H1 (cell line): ENCODE measurements at regions not wholly inside any gene's neighbourhood (a gene's known extent, or its start where the extent isn't known, plus 50 kb on each side); places are given as distances from the start of the nearest gene placed in this dataset.

Experiments
- CTCF ChIA-PET: fragments of 300-600 bp; sonication (Branson Sonifier 250); formaldehyde crosslinking; loops from one replicate; lab custom pipeline; 2021; ENCODE audit not compliant: partially characterized antibody; lab: Charles Lee
- POLR2A ChIA-PET: fragments of 300-600 bp; sonication (Branson Sonifier 250); formaldehyde crosslinking; loops from one replicate; lab custom pipeline; 2021; ENCODE audit warnings: inconsistent platforms; ENCODE audit not compliant: partially characterized antibody; lab: Charles Lee
- DNase-seq, 2 experiments: peaks; one replicate each; pipeline versions ENCODE4 v3.0.0 to v3.0.0-alpha.2; 2010 to 2022; ENCODE audit warnings: low spot score in 2 of 2, low read depth in 1 of 2, mixed read lengths in 1 of 2
- FAIRE-seq: peaks from 2 replicates; lab custom pipeline; 2011; peaks lifted over from hg19 to GRCh38; lab: Jason Lieb, UNC
- H2AFZ ChIP-seq: 2 replicates; pipeline ENCODE4 v1.8.1; 2012; ENCODE audit warnings: low read length, inconsistent platforms
- H2AK5ac ChIP-seq: 2 replicates; pipeline ENCODE4 v1.6.1; 2013; ENCODE audit warnings: low read depth, low read length
- H2BK120ac ChIP-seq: replicated peaks from 2 replicates; pipeline ENCODE3; 2013; ENCODE audit warnings: low read depth, low read length, inconsistent platforms
- H2BK12ac ChIP-seq: 2 replicates; pipeline ENCODE4 v1.6.1; 2013; ENCODE audit warnings: low read depth, low read length
- H2BK15ac ChIP-seq: 2 replicates; pipeline ENCODE4 v1.6.1; 2013; ENCODE audit warnings: low read length
- H2BK20ac ChIP-seq: 2 replicates; pipeline ENCODE4 v1.6.1; 2013; ENCODE audit warnings: low read length
- H2BK5ac ChIP-seq: 2 replicates; pipeline ENCODE4 v1.6.1; 2013; ENCODE audit warnings: low read depth, low read length
- H3K14ac ChIP-seq: 2 replicates; pipeline ENCODE4 v1.6.1; 2013; ENCODE audit warnings: inconsistent platforms; ENCODE audit not compliant: insufficient read length
- H3K18ac ChIP-seq: 2 replicates; pipeline ENCODE4 v1.6.1; 2013; ENCODE audit warnings: low read length; ENCODE audit errors: extremely low read depth
- H3K23ac ChIP-seq: 2 replicates; pipeline ENCODE4 v1.6.1; 2013; ENCODE audit warnings: inconsistent platforms; ENCODE audit not compliant: insufficient read length
- H3K23me2 ChIP-seq: 2 replicates; pipeline ENCODE4 v1.6.1; 2013; ENCODE audit warnings: low read depth, low read length
- H3K27ac ChIP-seq: 2 replicates; pipeline ENCODE4 v1.6.1; 2011; ENCODE audit warnings: low read depth, low read length, inconsistent platforms
- H3K27me3 ChIP-seq, 4 experiments: replicated peaks in 1 of 4; 1 replicate in 1 of 4; 2 replicates in 3 of 4; pipeline versions ENCODE4 v1.6.1 to v1.8.1; 2011 to 2013; ENCODE audit warnings: low read length in 3 of 4, mild to moderate bottlenecking in 3 of 4, inconsistent platforms in 2 of 4, mixed read lengths in 2 of 4, moderate library complexity in 1 of 4; ENCODE audit not compliant: control insufficient read depth in 3 of 4, insufficient read depth in 3 of 4; ENCODE audit errors: extremely low read depth in 1 of 4
- H3K36me3 ChIP-seq, 4 experiments: 2 replicates each; pipeline versions ENCODE4 v1.6.1 to v1.8.1; 2011 to 2013; ENCODE audit warnings: mild to moderate bottlenecking in 4 of 4, low read length in 3 of 4, moderate library complexity in 2 of 4, control low read depth in 1 of 4, inconsistent platforms in 1 of 4; ENCODE audit not compliant: insufficient read depth in 4 of 4, control insufficient read depth in 2 of 4
- H3K4ac ChIP-seq: replicated peaks from 2 replicates; pipeline ENCODE3; 2013; ENCODE audit warnings: low read length, low read depth, mixed read lengths, inconsistent platforms; ENCODE audit not compliant: insufficient read length
- H3K4me1 ChIP-seq, 4 experiments: replicated peaks in 1 of 4; 1 replicate in 1 of 4; 2 replicates in 3 of 4; pipeline versions ENCODE4 v1.6.1 to v1.8.1; 2011 to 2013; ENCODE audit warnings: low read length in 3 of 4, inconsistent platforms in 2 of 4, mixed read lengths in 1 of 4; ENCODE audit not compliant: insufficient read depth in 4 of 4, control insufficient read depth in 3 of 4
- H3K4me2 ChIP-seq, 2 experiments: 2 replicates each; pipeline versions ENCODE4 v1.6.1 to v1.8.1; 2011 to 2013; ENCODE audit warnings: low read depth in 2 of 2, low read length in 2 of 2, control low read depth in 1 of 2, inconsistent platforms in 1 of 2, mild to moderate bottlenecking in 1 of 2; ENCODE audit not compliant: insufficient read depth in 1 of 2
- H3K4me3 ChIP-seq, 4 experiments: fragments of 200-600, 300-600 bp in 1 of 4; sonication (generic), shearing (Covaris generic), sonication (Bioruptor Twin) in 1 of 4; 2 replicates each; pipeline versions ENCODE4 v1.5.1 to v1.8.1; 2011 to 2016; ENCODE audit warnings: low read length in 4 of 4, low read depth in 3 of 4, control low read depth in 2 of 4, inconsistent platforms in 2 of 4, mild to moderate bottlenecking in 2 of 4, mixed read lengths in 1 of 4, moderate library complexity in 1 of 4; ENCODE audit not compliant: insufficient read depth in 2 of 4; ENCODE audit errors: extremely low read depth in 1 of 4
- H3K56ac ChIP-seq: replicated peaks from 2 replicates; pipeline ENCODE3; 2013; ENCODE audit warnings: low read depth, mild to moderate bottlenecking, mixed read lengths, low read length, inconsistent platforms; ENCODE audit not compliant: insufficient read length
- H3K79me1 ChIP-seq: 2 replicates; pipeline ENCODE4 v1.6.1; 2013; ENCODE audit warnings: low read depth, low read length, control low read depth
- H3K79me2 ChIP-seq, 2 experiments: 2 replicates each; pipeline versions ENCODE4 v1.6.1 to v1.8.1; 2012 to 2013; ENCODE audit warnings: low read length in 2 of 2, mild to moderate bottlenecking in 2 of 2, inconsistent platforms in 1 of 2; ENCODE audit not compliant: insufficient read depth in 2 of 2, control insufficient read depth in 1 of 2
- H3K9ac ChIP-seq, 4 experiments: replicated peaks in 1 of 4; 1 replicate in 1 of 4; 2 replicates in 3 of 4; pipeline versions ENCODE4 v1.6.1 to v1.8.1; 2011 to 2013; ENCODE audit warnings: low read depth in 3 of 4, low read length in 3 of 4, control low read depth in 2 of 4, mild to moderate bottlenecking in 2 of 4, moderate library complexity in 2 of 4, inconsistent platforms in 1 of 4; ENCODE audit errors: extremely low read depth in 1 of 4
- H3K9me3 ChIP-seq, 2 experiments: 2 replicates each; pipeline versions ENCODE4 v1.6.1 to v1.8.1; 2012 to 2013; ENCODE audit warnings: mild to moderate bottlenecking in 2 of 2, moderate library complexity in 2 of 2, control low read depth in 1 of 2, inconsistent platforms in 1 of 2, low read depth in 1 of 2, low read length in 1 of 2, mixed read lengths in 1 of 2; ENCODE audit not compliant: insufficient read depth in 2 of 2
- H4K20me1 ChIP-seq, 2 experiments: replicated peaks in 1 of 2; 2 replicates each; pipeline versions ENCODE3 to v1.8.1; 2011 to 2013; ENCODE audit warnings: inconsistent platforms in 2 of 2, low read length in 2 of 2, mild to moderate bottlenecking in 1 of 2; ENCODE audit not compliant: insufficient read depth in 2 of 2, control insufficient read depth in 1 of 2
- H4K5ac ChIP-seq: 2 replicates; pipeline ENCODE4 v1.6.1; 2013; ENCODE audit warnings: low read length, low read depth, mixed read lengths, inconsistent platforms; ENCODE audit not compliant: insufficient read length
- H4K8ac ChIP-seq: 2 replicates; pipeline ENCODE4 v1.8.0; 2013; ENCODE audit warnings: mild to moderate bottlenecking, moderate library complexity, low read length, inconsistent platforms; ENCODE audit not compliant: insufficient read depth; ENCODE audit errors: extremely low read depth
- H4K91ac ChIP-seq: replicated peaks from 2 replicates; pipeline ENCODE3; 2013; ENCODE audit warnings: low read length, mixed read lengths, inconsistent platforms; ENCODE audit not compliant: insufficient read length
- EZH2 ChIP-seq: fragments of 200-600 bp; sonication (generic); IDR thresholded peaks from 2 replicates; pipeline ENCODE4 v1.7.1; 2012; ENCODE audit warnings: low read depth, mild to moderate bottlenecking, moderate library complexity, low read length, inconsistent platforms; ENCODE audit not compliant: severe bottlenecking
- HDAC6 ChIP-seq: IDR thresholded peaks from one replicate; pipeline ENCODE4 v1.7.1; 2012; ENCODE audit warnings: low read depth, mild to moderate bottlenecking, inconsistent platforms, low read length, moderate library complexity
- JUND ChIP-seq: IDR thresholded peaks from 2 replicates; pipeline ENCODE4 v1.6.1; 2011; ENCODE audit warnings: mild to moderate bottlenecking, improper control_type of control experiment, low read length
- KDM1A ChIP-seq: fragments of 200-600, 300-600 bp; sonication (generic); IDR thresholded peaks from 2 replicates; pipeline ENCODE4 v1.7.1; 2016; ENCODE audit warnings: mild to moderate bottlenecking, low read length, borderline replicate concordance
- NRF1 ChIP-seq: IDR thresholded peaks from 2 replicates; pipeline ENCODE4 v1.6.1; 2011; ENCODE audit warnings: mild to moderate bottlenecking, low read depth, low read length, improper control_type of control experiment
- POLR2A ChIP-seq, 2 experiments: IDR thresholded peaks; 1 replicate in 1 of 2; 2 replicates in 1 of 2; pipeline ENCODE4 v1.6.1; 2011; ENCODE audit warnings: low read depth in 2 of 2, low read length in 2 of 2, mild to moderate bottlenecking in 2 of 2; ENCODE audit errors: control extremely low read depth in 1 of 2
- POLR2AphosphoS5 ChIP-seq: IDR thresholded peaks from 2 replicates; pipeline ENCODE4 v1.6.1; 2011; ENCODE audit warnings: low read depth, low read length
- POU5F1 ChIP-seq: IDR thresholded peaks from 2 replicates; pipeline ENCODE4 v1.6.1; 2011; ENCODE audit warnings: low read depth, mild to moderate bottlenecking, low read length, moderate library complexity
- RFX5 ChIP-seq: IDR thresholded peaks from 2 replicates; pipeline ENCODE4 v1.6.1; 2011; ENCODE audit warnings: low read depth, low read length, improper control_type of control experiment, borderline replicate concordance
- SIRT6 ChIP-seq: IDR thresholded peaks from one replicate; pipeline ENCODE4 v1.7.1; 2012; ENCODE audit warnings: low read length, inconsistent platforms
- SP1 ChIP-seq: IDR thresholded peaks from 2 replicates; pipeline ENCODE4 v1.6.1; 2011; ENCODE audit warnings: low read depth, low read length
- SP2 ChIP-seq: IDR thresholded peaks from 2 replicates; pipeline ENCODE4 v1.6.1; 2012; ENCODE audit warnings: mild to moderate bottlenecking, low read length, inconsistent platforms
- SP4 ChIP-seq: IDR thresholded peaks from 2 replicates; pipeline ENCODE4 v1.6.1; 2012; ENCODE audit warnings: low read length, inconsistent platforms
- SRF ChIP-seq: IDR thresholded peaks from 2 replicates; pipeline ENCODE4 v1.6.1; 2011; ENCODE audit warnings: mild to moderate bottlenecking, low read depth, low read length, moderate library complexity
- TAF1 ChIP-seq: IDR thresholded peaks from 2 replicates; pipeline ENCODE4 v1.6.1; 2011; ENCODE audit warnings: mild to moderate bottlenecking, low read depth, low read length
- ZNF274 ChIP-seq: IDR thresholded peaks from 2 replicates; pipeline ENCODE4 v1.7.0; 2012; ENCODE audit warnings: low read length, borderline replicate concordance; ENCODE audit errors: extremely low read depth
- WGBS, 2 experiments: shearing (Covaris generic) in 1 of 2; methylation state at CpG; one replicate each; pipeline versions ENCODE4 v1.1.6 to v1.1.7; 2013 to 2015; ENCODE audit warnings: low lambda C conversion rate in 2 of 2, mixed read lengths in 2 of 2, inconsistent platforms in 1 of 2, low coverage in 1 of 2, missing lambda C conversion rate in 1 of 2; ENCODE audit not compliant: insufficient replicate concordance in 2 of 2, insufficient coverage in 1 of 2, insufficient read length in 1 of 2; ENCODE audit errors: extremely low coverage in 1 of 2, missing lambda C conversion rate in 1 of 2; 5-methylcytosine and 5-hydroxymethylcytosine counted together

DNA sequence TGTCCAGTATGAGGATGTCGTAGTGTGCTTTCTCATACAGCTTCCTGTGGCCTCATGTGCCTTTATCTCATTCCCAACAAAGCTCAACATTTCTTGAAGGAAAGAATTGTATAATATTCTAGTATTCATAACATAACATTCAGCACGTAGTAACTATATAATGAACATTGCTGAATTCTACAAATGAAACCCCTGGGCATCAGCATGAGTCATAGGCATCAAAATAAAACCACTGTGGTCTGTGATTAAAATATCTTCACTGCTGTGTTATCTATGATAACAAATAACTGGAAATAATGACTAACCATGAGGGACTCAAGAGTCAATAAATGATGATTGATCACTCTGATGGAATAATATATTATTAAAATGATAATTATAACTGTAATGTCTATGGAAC, 255.2 kb downstream of the EMP1 start:
- Histone ChIP-seq H3K9ac (no peak overlapping the region), H3K27ac (no peak overlapping the region), H2BK120ac (no peak overlapping the region), H4K91ac (no peak overlapping the region), H4K20me1 (no peaks in the 10 kb centered on the region), H3K4me1 (peaks cover 0 to 2% (median 0%) of the 10 kb centered on the region in 4 experiments; a peak in 2 of 7 replicates), H3K79me1 (no peaks in the 10 kb centered on the region), H3K23ac (no peak overlapping the region), H3K27me3 (no peaks in the 10 kb centered on the region), H4K8ac (no peak overlapping the region), H3K56ac (no peak overlapping the region), H3K9me3 (no peaks in the 10 kb centered on the region; a peak in 1 of 4 replicates), H3K4ac (no peak overlapping the region), H2BK12ac (no peak overlapping the region), H3K36me3 (no peaks in the 10 kb centered on the region), H2BK5ac (no peak overlapping the region), H3K4me3 (no peak overlapping the region), H4K5ac (no peak overlapping the region), H3K23me2 (no peaks in the 10 kb centered on the region), H2AK5ac (no peak overlapping the region), H3K18ac (no peak overlapping the region), H2BK20ac (no peak overlapping the region), H3K14ac (no peak overlapping the region), H3K4me2 (no peak overlapping the region), H3K79me2 (no peaks in the 10 kb centered on the region), H2BK15ac (no peak overlapping the region), H2AFZ (no peak overlapping the region)
- FAIRE-seq, result no peak
- TF ChIP-seq POU5F1 (no peak), JUND (no peak), SP2 (no peak), POLR2A (IDR thresholded peaks at IDR 0.05; ENCODE audit: control extremely low read depth in 1 of 2, low read depth in 2 of 2, low read length in 2 of 2) (no peak), SIRT6 (no peak), SP4 (no peak), ZNF274 (no peak), POLR2AphosphoS5 (no peak), RFX5 (no peak), TAF1 (no peak), SRF (no peak), NRF1 (no peak), HDAC6 (no peak), KDM1A (no peak), EZH2 (no peak), SP1 (no peak)
- no peak for DNase-seq
- ChIA-PET POLR2A (no interaction called here), CTCF (interaction anchor here (1.5 to 1.9 kb wide), 2 partner anchors 12 to 89 kb away, joined by 3 to 4 read pairs; no protein-coding TSS in a partner anchor)
- 96% methylated on average over 2 of the region's 2 CpGs; no CpG with 5 or more reads in 1 of the 2 experiments for WGBS, 2 experiments
